Mesothelial cell of epicardium (in vitro differentiated cells): ENCODE measurements at regions not wholly inside any gene's neighbourhood (a gene's known extent, or its start where the extent isn't known, plus 50 kb on each side); places are given as distances from the start of the nearest gene placed in this dataset.

Source experiments
- DNase-seq, 2 experiments: peaks; one replicate each; pipeline ENCODE4 v3.0.0; 2021; ENCODE audit warnings: low spot score in 2 of 2; ENCODE audit not compliant: unreplicated experiment in 2 of 2
- H3K27ac Mint-ChIP-seq: 2 replicates; pipeline ENCODE4 v1.8.0; 2021; ENCODE audit warnings: mixed read lengths
- H3K27me3 Mint-ChIP-seq: 2 replicates; pipeline ENCODE4 v1.8.0; 2021; ENCODE audit warnings: low read depth, mixed read lengths
- H3K36me3 Mint-ChIP-seq: 2 replicates; pipeline ENCODE4 v1.8.0; 2021; ENCODE audit warnings: mixed read lengths
- H3K4me1 Mint-ChIP-seq: 2 replicates; pipeline ENCODE4 v1.8.0; 2021; ENCODE audit warnings: mixed read lengths
- H3K4me3 Mint-ChIP-seq: 2 replicates; pipeline ENCODE4 v1.8.0; 2021; ENCODE audit warnings: mild to moderate bottlenecking, moderate library complexity, mixed read lengths
- H3K9me3 Mint-ChIP-seq: 2 replicates; pipeline ENCODE4 v1.8.0; 2021; ENCODE audit warnings: mixed read lengths
- CTCF ChIP-seq: fragments of 200-600 bp; sonication (generic); IDR thresholded peaks from one replicate; pipeline ENCODE4 v1.5.0; 2021; ENCODE audit warnings: antibody characterized with exemption; ENCODE audit not compliant: unreplicated experiment

GRCh38 chr6:74870403-74870802 lies 335.4 kb downstream of the COL12A1 start:
- no peak overlapping the region for H3K4me3 Mint-ChIP-seq
- no peaks in the 10 kb centered on the region for H3K36me3 Mint-ChIP-seq
- no peak for DNase-seq
- no peak overlapping the region for H3K27ac Mint-ChIP-seq
- TF ChIP-seq CTCF = no peak
- peaks cover 13% of the 10 kb centered on the region for H3K9me3 Mint-ChIP-seq
- H3K4me1 Mint-ChIP-seq = peaks cover 17% of the 10 kb centered on the region
- H3K27me3 Mint-ChIP-seq = no peaks in the 10 kb centered on the region

- TF ChIP-seq CTCF = no peak
- Mint-ChIP-seq H3K4me1 (peaks cover 11% of the 10 kb centered on the region), H3K36me3 (no peaks in the 10 kb centered on the region), H3K4me3 (no peak overlapping the region), H3K9me3 (peaks cover 12% of the 10 kb centered on the region), H3K27me3 (peaks cover 3% of the 10 kb centered on the region), H3K27ac (no peak overlapping the region)
- DNase-seq = no peak
Observed at GRCh38 chr6:74867291-74867690, 338.6 kb downstream of the COL12A1 start.

GRCh38 chr6:74863968-74864367 lies 341.9 kb downstream of the COL12A1 start:
- peaks cover 11% of the 10 kb centered on the region for H3K4me1 Mint-ChIP-seq
- no peak for DNase-seq
- peaks cover 7% of the 10 kb centered on the region for H3K27me3 Mint-ChIP-seq
- no peak for TF ChIP-seq CTCF
- H3K4me3 Mint-ChIP-seq = no peak overlapping the region
- no peaks in the 10 kb centered on the region for H3K36me3 Mint-ChIP-seq
- no peak overlapping the region for H3K27ac Mint-ChIP-seq
- H3K9me3 Mint-ChIP-seq = no peaks in the 10 kb centered on the region

- Mint-ChIP-seq H3K36me3 (no peaks in the 10 kb centered on the region), H3K27ac (no peak overlapping the region), H3K9me3 (no peaks in the 10 kb centered on the region), H3K4me3 (no peak overlapping the region), H3K4me1 (peaks cover 11% of the 10 kb centered on the region), H3K27me3 (peaks cover 14% of the 10 kb centered on the region)
- no peak for DNase-seq
- TF ChIP-seq CTCF = no peak
Observed at GRCh38 chr6:74860456-74860855, 345.4 kb downstream of the COL12A1 start.

- peaks cover 11% of the 10 kb centered on the region for H3K27me3 Mint-ChIP-seq
- H3K4me1 Mint-ChIP-seq = no peaks in the 10 kb centered on the region
- H3K4me3 Mint-ChIP-seq = no peak overlapping the region
- H3K36me3 Mint-ChIP-seq = no peaks in the 10 kb centered on the region
- H3K9me3 Mint-ChIP-seq = no peaks in the 10 kb centered on the region
- no peak for DNase-seq
- no peak for TF ChIP-seq CTCF
- no peak overlapping the region for H3K27ac Mint-ChIP-seq
Observed at GRCh38 chr6:74857157-74857556, 348.7 kb downstream of the COL12A1 start.

- Mint-ChIP-seq H3K27me3 (peaks cover 18% of the 10 kb centered on the region), H3K4me1 (no peaks in the 10 kb centered on the region), H3K27ac (no peak overlapping the region), H3K36me3 (no peaks in the 10 kb centered on the region), H3K9me3 (no peaks in the 10 kb centered on the region), H3K4me3 (no peak overlapping the region)
- TF ChIP-seq CTCF = no peak
- DNase-seq = no peak
Observed at GRCh38 chr6:74853991-74854390, 351.9 kb downstream of the COL12A1 start.
